ENCODE measurements at regions not wholly inside any gene's neighbourhood (a gene's known extent, or its start where the extent isn't known, plus 50 kb on each side); places are given as distances from the start of the nearest gene placed in this dataset.

DNA sequence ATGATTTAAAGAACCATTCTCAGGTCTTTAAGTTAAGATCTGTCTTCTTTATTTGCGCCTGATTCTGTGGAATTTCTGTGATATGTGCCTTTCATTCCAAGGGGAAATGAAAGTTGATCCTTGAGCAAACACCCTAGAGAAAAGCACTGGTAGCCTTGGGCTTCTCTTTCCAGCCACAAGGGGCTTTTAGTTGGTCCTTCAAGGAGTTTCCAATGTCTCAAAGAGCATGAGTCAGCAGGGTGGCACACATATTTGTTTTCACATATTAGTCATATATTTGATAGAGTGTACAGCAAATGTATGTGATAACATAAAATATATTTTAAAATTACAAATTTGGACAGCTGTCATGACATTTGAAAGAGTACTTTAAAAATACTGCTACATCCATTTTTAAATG lies 339.5 kb downstream of the TXNL1 start:
- TF ChIP-seq, protein P1, sequence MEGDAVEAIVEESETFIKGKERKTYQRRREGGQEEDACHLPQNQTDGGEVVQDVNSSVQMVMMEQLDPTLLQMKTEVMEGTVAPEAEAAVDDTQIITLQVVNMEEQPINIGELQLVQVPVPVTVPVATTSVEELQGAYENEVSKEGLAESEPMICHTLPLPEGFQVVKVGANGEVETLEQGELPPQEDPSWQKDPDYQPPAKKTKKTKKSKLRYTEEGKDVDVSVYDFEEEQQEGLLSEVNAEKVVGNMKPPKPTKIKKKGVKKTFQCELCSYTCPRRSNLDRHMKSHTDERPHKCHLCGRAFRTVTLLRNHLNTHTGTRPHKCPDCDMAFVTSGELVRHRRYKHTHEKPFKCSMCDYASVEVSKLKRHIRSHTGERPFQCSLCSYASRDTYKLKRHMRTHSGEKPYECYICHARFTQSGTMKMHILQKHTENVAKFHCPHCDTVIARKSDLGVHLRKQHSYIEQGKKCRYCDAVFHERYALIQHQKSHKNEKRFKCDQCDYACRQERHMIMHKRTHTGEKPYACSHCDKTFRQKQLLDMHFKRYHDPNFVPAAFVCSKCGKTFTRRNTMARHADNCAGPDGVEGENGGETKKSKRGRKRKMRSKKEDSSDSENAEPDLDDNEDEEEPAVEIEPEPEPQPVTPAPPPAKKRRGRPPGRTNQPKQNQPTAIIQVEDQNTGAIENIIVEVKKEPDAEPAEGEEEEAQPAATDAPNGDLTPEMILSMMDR (IDR thresholded peaks at IDR 0.05; ENCODE audit: insufficient read depth, low read depth, low read length) = peak; percentile 13
- DNase-seq (ENCODE audit: low read depth) = no peak
- H3K4me3 ChIP-seq (ENCODE audit: low read depth, low read length) = no peak overlapping the region

DNA sequence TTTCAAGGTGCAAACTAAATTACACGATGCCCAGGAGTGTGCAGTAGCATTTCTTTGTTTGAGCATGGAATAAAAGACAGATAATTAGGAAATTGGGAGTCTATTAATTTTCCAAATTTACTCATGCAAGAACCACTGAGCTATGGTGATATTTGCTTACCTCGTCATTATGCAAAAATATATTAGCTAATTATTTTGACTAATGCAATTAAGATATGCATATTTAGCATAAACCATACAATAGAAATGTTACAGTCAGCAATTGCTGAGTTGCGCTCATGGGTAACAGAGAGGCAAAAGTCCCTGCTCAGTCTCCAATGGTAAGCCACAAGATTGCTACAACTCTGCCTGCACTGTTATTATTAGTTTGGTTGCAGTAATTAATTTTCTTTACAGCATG lies 342.0 kb downstream of the TXNL1 start:
- no peak for DNase-seq (ENCODE audit: low read depth)
- TF ChIP-seq, protein P1 (IDR thresholded peaks at IDR 0.05; ENCODE audit: insufficient read depth, low read depth, low read length) = no peak
- no peak overlapping the region for H3K4me3 ChIP-seq (ENCODE audit: low read depth, low read length)

DNA sequence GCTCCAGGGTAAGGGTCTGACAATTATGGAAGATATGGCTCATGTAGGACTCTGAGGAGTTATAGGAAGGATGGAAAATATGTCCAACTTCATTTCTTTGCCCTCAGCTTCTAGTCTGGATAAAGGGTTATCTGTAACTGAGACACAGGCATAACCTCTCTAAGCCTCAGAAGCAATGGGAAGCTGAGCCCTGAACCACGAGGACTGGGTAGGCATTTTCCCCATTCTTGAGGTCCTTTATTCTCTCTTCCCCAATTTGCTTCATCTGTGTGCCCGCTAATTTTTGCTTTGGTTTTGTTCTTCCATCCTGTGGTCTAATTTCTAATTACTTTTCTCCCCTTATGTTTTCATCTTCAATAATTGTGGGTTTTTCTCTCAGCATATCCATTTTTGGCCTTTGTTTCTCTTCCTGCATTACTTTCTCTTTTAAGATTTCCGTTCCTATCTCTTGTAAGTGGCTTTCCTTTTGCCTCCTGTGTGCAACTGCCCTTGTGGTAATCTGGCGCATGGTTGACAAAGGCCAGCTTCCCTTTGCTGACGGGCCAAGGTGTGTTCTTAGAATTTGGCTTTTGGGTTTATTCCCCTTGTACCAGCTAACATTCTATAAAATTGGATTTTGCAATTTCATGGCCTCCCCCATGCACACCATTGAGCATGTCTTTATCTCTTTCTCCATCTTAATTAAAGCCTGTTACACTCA lies 343.8 kb downstream of the TXNL1 start:
- DNase-seq (ENCODE audit: low read depth) = no peak
- TF ChIP-seq, protein P1 (IDR thresholded peaks at IDR 0.05; ENCODE audit: insufficient read depth, low read depth, low read length) = no peak
- H3K4me3 ChIP-seq (ENCODE audit: low read depth, low read length) = no peak overlapping the region

DNA sequence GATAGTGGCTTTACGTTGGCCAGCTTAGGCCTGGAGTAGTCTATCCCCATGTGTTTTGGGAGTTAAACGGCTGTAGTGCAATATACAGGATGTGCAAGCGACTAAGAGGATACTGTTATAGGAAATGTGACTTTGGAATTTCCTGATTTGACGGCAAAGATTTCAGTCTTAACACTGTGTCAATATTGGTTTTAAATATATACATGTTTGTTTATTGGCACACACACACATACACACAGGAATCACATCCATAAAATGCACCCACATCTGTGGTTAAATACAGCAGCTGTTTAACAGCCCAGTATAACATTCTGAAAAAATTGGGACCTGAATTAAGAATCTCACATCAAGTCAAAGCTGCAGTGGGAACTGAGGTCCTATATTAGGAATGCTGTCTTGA lies 347.1 kb downstream of the TXNL1 start:
- no peak for DNase-seq (ENCODE audit: low read depth)
- TF ChIP-seq, protein P1 (IDR thresholded peaks at IDR 0.05; ENCODE audit: insufficient read depth, low read depth, low read length) = no peak
- no peak overlapping the region for H3K4me3 ChIP-seq (ENCODE audit: low read depth, low read length)

DNA sequence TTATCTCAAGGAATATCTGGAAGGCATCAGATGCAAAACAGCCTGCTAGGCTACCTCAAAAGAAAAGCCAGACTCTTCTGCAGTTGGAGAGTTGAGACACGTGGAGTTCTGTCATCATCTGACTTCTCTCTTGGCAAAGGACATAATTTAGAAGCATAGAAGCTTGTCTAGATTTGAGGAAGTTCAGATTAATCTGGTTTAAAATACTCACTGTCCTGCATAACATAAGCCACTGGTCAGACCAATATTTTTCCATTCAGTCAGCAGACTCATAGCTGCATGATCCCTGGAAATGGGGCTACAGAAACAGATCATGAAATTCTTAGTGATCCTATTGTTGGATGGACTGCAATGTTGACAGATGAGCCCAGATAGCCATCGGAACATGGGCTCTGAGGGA lies 349.0 kb downstream of the TXNL1 start:
- TF ChIP-seq, protein P1 (IDR thresholded peaks at IDR 0.05; ENCODE audit: insufficient read depth, low read depth, low read length) = no peak
- H3K4me3 ChIP-seq (ENCODE audit: low read depth, low read length) = no peak overlapping the region
- DNase-seq (ENCODE audit: low read depth) = no peak

DNA sequence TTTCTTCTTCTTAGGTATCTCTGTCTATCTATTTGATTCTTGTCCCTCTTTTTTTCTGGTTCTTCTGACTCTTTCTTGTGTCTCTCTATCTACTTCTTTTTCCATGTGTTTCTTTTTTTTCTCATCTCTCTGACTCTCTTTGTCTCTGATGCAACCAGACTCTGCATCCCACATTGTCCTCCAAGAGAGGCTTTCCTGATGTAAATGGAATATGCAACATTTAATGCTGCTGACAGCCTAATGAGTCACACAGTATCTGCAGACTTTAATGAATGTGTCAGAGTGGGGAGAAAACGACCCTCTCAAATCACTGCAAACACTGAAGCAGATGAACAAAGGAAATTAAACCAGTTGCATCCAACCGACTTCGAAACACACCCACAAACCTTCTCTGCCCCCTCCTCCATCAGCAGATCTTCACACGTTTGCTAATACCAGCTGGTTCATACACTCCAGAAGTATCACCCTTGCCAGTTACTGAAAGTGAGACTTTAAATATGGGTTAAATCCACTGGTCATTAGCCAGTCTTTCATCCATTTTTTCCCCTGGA lies 351.5 kb downstream of the TXNL1 start:
- no peak overlapping the region for H3K4me3 ChIP-seq (ENCODE audit: low read depth, low read length)
- TF ChIP-seq, protein P1 (IDR thresholded peaks at IDR 0.05; ENCODE audit: insufficient read depth, low read depth, low read length) = no peak
- DNase-seq (ENCODE audit: low read depth) = peak; percentile 2
